COLO668 (cell line): ENCODE measurements at regions not wholly inside any gene's neighbourhood (a gene's known extent, or its start where the extent isn't known, plus 50 kb on each side); places are given as distances from the start of the nearest gene placed in this dataset.

Source experiments
- DNase-seq: peaks from one replicate; lab custom pipeline; 2025; ENCODE audit not compliant: unreplicated experiment; lab: John Stamatoyannopoulos, UW

GRCh38 chr2:150911766-150912280 lies 349.8 kb downstream of the RBM43 start:
- no peak for DNase-seq

- DNase-seq, result no peak
Observed at GRCh38 chr2:150909613-150910012, 352.1 kb downstream of the RBM43 start.

DNA sequence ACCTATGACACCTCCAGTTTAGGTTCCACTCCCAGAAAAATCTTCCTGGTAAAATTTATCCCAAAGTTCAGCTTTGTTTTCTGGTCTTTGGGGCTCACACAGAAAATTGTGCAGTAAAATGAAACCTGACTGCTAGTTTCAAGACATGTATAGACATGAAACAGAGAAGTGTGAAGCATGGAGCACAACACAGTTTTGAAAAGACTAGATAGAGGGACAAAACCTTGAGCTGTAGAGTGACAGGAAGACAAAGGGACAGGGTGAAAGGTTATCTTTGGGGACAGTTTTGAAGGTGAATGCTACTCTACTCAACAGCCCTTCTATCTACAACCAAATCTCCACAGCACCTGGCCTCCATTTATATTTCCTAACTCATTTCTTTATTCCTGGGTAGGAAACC lies 352.6 kb downstream of the RBM43 start:
- DNase-seq, result no peak

- DNase-seq, result no peak
Observed at GRCh38 chr2:150907466-150907865, 354.2 kb downstream of the RBM43 start.

- DNase-seq, result no peak
Observed at GRCh38 chr2:150903461-150903860, 358.2 kb downstream of the RBM43 start.

- DNase-seq, result no peak
Observed at GRCh38 chr2:150903055-150903454, 358.6 kb downstream of the RBM43 start.

GRCh38 chr2:150900913-150901312 lies 360.8 kb downstream of the RBM43 start:
- no peak for DNase-seq

- DNase-seq, result no peak
Observed at GRCh38 chr2:150895968-150896367, 365.7 kb downstream of the RBM43 start.

DNA sequence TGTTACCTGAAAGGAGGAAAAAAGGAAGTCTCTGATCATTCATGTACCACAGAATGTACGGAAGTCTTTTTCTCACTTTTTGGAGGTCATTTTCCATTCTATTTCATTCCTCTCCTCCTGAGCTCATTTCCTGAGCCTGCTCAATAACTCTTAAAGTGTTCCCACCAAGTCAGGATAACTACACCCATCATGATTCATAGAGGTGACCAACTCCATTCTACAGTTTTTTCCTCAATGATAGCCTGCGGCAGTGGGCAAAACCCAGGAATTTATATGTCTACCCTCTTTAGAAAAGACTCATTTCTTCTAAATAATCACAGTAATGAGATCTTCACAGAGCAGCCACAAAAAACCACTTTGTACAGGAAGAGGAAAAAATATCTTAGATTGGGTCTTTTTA lies 372.5 kb downstream of the RBM43 start:
- no peak for DNase-seq

DNA sequence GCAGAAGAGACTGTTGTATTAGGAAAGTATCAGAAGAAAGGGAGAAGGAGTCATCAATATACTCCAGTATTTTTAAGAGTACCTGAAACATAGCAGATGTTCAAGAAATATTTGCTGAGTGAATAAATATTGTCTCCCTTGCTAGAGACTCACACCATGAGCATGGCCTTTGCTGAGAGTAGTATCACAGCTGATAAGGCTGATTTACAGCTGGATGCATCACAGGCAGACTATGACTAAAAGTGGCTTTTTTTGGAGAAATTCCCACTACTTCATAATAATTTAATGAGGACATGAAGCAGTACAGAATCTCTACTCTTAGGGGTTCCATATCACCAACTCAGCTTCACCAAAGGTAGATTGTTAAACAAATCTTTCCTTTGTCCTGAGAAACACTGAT lies 373.3 kb downstream of the RBM43 start:
- DNase-seq, result no peak

GRCh38 chr2:150887926-150888325 lies 373.7 kb downstream of the RBM43 start:
- DNase-seq, result no peak

- DNase-seq, result no peak
Observed at GRCh38 chr2:150885774-150886386, 375.8 kb downstream of the RBM43 start.

- DNase-seq, result no peak
Observed at GRCh38 chr2:150885236-150885635, 376.4 kb downstream of the RBM43 start.

DNA sequence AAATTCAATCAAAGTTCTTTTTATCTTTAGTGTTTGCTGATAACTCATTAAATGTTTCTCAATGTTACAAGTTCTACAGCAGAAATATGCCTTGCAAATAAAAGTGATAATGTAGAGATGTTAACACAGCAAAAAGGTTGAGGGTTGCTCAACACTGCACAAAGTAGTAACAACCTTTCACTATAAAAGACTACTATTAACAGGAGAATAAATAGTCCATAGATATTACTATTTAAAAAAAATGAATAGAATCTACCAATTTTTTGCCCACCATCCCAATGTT lies 378.1 kb downstream of the RBM43 start:
- DNase-seq, result no peak

DNA sequence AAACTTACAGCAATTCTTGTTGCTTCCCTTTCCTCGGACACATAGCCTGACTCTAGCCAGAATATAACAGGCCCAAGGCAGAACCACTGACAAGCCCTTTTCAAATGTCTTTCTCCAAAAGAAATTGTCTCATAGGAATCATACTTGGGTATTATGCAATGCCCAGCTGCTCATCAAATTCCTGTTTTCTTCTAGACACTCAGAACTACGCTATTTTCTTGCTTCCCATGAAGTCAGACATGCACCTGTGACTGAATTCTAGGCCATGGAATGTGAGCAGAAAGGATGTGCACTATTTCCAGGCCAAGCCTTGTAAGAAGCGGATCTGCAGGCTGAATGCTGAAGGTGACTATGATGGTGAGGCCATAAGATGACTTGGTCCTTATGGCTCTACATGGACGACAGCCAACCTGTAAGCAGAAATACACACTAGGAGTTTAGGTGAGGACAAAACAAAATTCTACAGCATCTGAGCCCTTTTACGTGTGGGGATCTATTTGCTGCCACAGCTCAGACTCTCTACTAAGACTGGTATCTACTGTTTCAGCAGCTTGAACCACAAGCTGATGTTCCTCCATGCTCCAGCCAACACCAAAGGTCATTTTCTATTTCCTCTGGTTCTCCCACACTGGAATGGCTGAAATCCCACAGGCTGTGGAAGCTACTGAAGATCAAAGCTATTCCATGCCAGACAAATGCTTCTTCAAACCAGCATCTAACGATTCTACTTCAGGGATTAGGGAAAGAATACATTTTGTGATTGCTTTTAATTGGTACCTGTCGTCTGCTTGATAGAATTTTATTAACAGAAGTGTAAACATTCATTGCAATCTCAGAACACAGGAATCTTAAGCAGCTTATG lies 378.7 kb downstream of the RBM43 start:
- no peak for DNase-seq

- DNase-seq, result no peak
Observed at GRCh38 chr2:150880986-150881385, 380.7 kb downstream of the RBM43 start.

DNA sequence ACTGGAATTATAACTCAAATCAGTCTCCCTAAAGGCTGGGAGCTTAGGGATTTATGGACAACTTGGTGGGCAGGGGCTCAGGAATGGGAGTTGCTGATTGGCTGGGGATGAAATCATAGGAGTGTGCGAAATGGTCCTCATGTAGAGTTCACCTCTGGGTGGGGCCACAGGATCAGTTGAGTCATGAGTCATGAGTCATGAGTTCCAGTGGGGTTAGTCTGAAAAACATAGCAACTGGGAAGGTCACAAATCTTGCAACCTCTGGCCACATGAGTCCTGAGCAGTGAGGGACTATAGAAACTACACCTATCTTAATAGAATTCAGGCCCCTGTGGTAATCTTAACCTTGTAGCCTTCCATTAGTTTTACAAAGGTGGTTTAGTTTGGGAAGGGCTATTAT lies 383.3 kb downstream of the RBM43 start:
- DNase-seq, result no peak

GRCh38 chr2:150876251-150876950 lies 385.3 kb downstream of the RBM43 start:
- DNase-seq, result no peak

- no peak for DNase-seq
Observed at GRCh38 chr2:150873396-150873772, 385.9 kb upstream of the RND3 start.

DNA sequence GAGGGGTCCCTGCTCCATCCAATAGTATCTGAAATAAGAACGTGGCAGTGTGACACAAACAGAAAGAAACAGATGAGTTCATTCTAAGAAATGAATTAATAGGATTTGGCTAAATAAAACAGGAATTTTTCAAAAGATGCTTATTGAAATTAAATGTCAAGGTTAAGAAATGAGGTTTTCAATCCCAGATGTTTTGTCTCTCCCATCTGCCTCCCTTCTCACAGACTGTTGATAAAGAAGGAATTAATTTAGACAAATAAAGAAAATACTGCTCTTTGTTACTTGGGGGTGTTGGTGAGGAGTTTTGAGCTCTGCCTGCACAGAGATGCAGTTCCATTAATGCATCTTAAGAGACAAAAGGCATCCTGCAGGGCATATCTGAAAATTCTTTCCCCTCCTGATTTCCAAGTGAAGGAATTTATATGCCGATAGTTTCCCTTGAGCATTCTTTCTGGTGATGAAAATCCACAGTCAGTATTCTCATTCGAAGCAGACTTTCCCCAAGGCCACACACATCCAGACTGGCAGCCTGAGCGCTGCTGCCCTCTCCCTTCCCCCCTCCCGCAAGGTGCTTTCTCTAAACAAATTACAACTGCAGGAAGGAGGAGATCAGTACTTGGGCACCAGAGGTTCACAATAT lies 385.4 kb upstream of the RND3 start:
- DNase-seq, result no peak

- no peak for DNase-seq
Observed at GRCh38 chr2:150866431-150866830, 379.0 kb upstream of the RND3 start.

GRCh38 chr2:150863691-150864090 lies 376.2 kb upstream of the RND3 start:
- DNase-seq, result no peak
